ENCODE measurements at regions not wholly inside any gene's neighbourhood (a gene's known extent, or its start where the extent isn't known, plus 50 kb on each side); places are given as distances from the start of the nearest gene placed in this dataset.

GRCh38 chr2:234627308-234627707, 130.4 kb upstream of the ARL4C start:
- H3K79me2 ChIP-seq (ENCODE audit: control insufficient read depth, insufficient read depth, low read length) = no peaks in the 10 kb centered on the region
- H2BK15ac ChIP-seq (replicated peaks; ENCODE audit: low read depth) = no peak overlapping the region
- H2BK5ac ChIP-seq (ENCODE audit: low read length) = no peak overlapping the region
- no peak overlapping the region for H2AK5ac ChIP-seq (ENCODE audit: low read length)
- no peak overlapping the region for H3K27ac ChIP-seq (ENCODE audit: low read depth, low read length)
- H3K9ac ChIP-seq (ENCODE audit: low read length) = no peak overlapping the region
- H4K8ac ChIP-seq (ENCODE audit: low read depth, low read length) = no peak overlapping the region
- H3K4ac ChIP-seq (ENCODE audit: low read depth, low read length) = no peak overlapping the region
- H3K4me2 ChIP-seq (ENCODE audit: low read length) = no peak overlapping the region
- H3K27me3 ChIP-seq (ENCODE audit: insufficient read depth, low read length, poor library complexity) = no peaks in the 10 kb centered on the region
- no peak overlapping the region for H3K56ac ChIP-seq (ENCODE audit: low read length)
- no peak overlapping the region for H3K18ac ChIP-seq (ENCODE audit: low read length)
- peaks cover 14% of the 10 kb centered on the region for H3K4me1 ChIP-seq (ENCODE audit: control insufficient read depth, low read depth, low read length)
- no CpG with 5 or more reads among the region's 2 CpGs for WGBS (ENCODE audit: extremely low coverage, insufficient coverage, low lambda C conversion rate)
- H3K23ac ChIP-seq (ENCODE audit: low read length) = no peak overlapping the region
- no peak overlapping the region for H4K5ac ChIP-seq (ENCODE audit: low read length)
- H3K79me1 ChIP-seq (ENCODE audit: low read length) = no peaks in the 10 kb centered on the region
- H3K4me3 ChIP-seq (ENCODE audit: low read length) = no peak overlapping the region
- no peaks in the 10 kb centered on the region for H3K36me3 ChIP-seq (ENCODE audit: control insufficient read depth, insufficient read depth, low read length)
- no peak for DNase-seq
- H2BK120ac ChIP-seq (ENCODE audit: low read depth, low read length) = no peak overlapping the region

GRCh38 chr2:234626566-234627130, 129.8 kb upstream of the ARL4C start:
- Histone ChIP-seq H3K56ac (ENCODE audit: low read length) (no peak overlapping the region), H3K23ac (ENCODE audit: low read length) (no peak overlapping the region), H3K4me2 (ENCODE audit: low read length) (no peak overlapping the region), H3K4me1 (ENCODE audit: control insufficient read depth, low read depth, low read length) (peaks cover 10% of the 10 kb centered on the region), H4K5ac (ENCODE audit: low read length) (no peak overlapping the region), H3K27ac (ENCODE audit: low read depth, low read length) (no peak overlapping the region), H2BK120ac (ENCODE audit: low read depth, low read length) (no peak overlapping the region), H3K9ac (ENCODE audit: low read length) (no peak overlapping the region), H2BK5ac (ENCODE audit: low read length) (no peak overlapping the region), H3K4ac (ENCODE audit: low read depth, low read length) (no peak overlapping the region), H3K79me1 (ENCODE audit: low read length) (no peaks in the 10 kb centered on the region), H3K18ac (ENCODE audit: low read length) (no peak overlapping the region), H3K36me3 (ENCODE audit: control insufficient read depth, insufficient read depth, low read length) (no peaks in the 10 kb centered on the region), H3K4me3 (ENCODE audit: low read length) (no peak overlapping the region), H2BK15ac (replicated peaks; ENCODE audit: low read depth) (no peak overlapping the region), H3K27me3 (ENCODE audit: insufficient read depth, low read length, poor library complexity) (no peaks in the 10 kb centered on the region), H3K79me2 (ENCODE audit: control insufficient read depth, insufficient read depth, low read length) (no peaks in the 10 kb centered on the region), H4K8ac (ENCODE audit: low read depth, low read length) (no peak overlapping the region), H2AK5ac (ENCODE audit: low read length) (no peak overlapping the region)
- no CpG with 5 or more reads among the region's 7 CpGs for WGBS (ENCODE audit: extremely low coverage, insufficient coverage, low lambda C conversion rate)
- no peak for DNase-seq

- Histone ChIP-seq H2AK5ac (ENCODE audit: low read length) (no peak overlapping the region), H3K79me2 (ENCODE audit: control insufficient read depth, insufficient read depth, low read length) (no peaks in the 10 kb centered on the region), H2BK120ac (ENCODE audit: low read depth, low read length) (no peak overlapping the region), H3K36me3 (ENCODE audit: control insufficient read depth, insufficient read depth, low read length) (no peaks in the 10 kb centered on the region), H3K18ac (ENCODE audit: low read length) (no peak overlapping the region), H3K27ac (ENCODE audit: low read depth, low read length) (no peak overlapping the region), H3K4me2 (ENCODE audit: low read length) (no peak overlapping the region), H2BK5ac (ENCODE audit: low read length) (no peak overlapping the region), H4K5ac (ENCODE audit: low read length) (no peak overlapping the region), H3K4me3 (ENCODE audit: low read length) (no peak overlapping the region), H3K9ac (ENCODE audit: low read length) (no peak overlapping the region), H3K23ac (ENCODE audit: low read length) (no peak overlapping the region), H4K8ac (ENCODE audit: low read depth, low read length) (no peak overlapping the region), H3K4ac (ENCODE audit: low read depth, low read length) (no peak overlapping the region), H3K27me3 (ENCODE audit: insufficient read depth, low read length, poor library complexity) (no peaks in the 10 kb centered on the region), H3K79me1 (ENCODE audit: low read length) (no peaks in the 10 kb centered on the region), H2BK15ac (replicated peaks; ENCODE audit: low read depth) (no peak overlapping the region), H3K56ac (ENCODE audit: low read length) (no peak overlapping the region), H3K4me1 (ENCODE audit: control insufficient read depth, low read depth, low read length) (peaks cover 10% of the 10 kb centered on the region)
- no CpG with 5 or more reads among the region's 4 CpGs for WGBS (ENCODE audit: extremely low coverage, insufficient coverage, low lambda C conversion rate)
- no peak for DNase-seq
Observed at GRCh38 chr2:234625626-234626250, 128.9 kb upstream of the ARL4C start.

- Histone ChIP-seq H3K9ac (ENCODE audit: low read length) (no peak overlapping the region), H3K18ac (ENCODE audit: low read length) (peak overlapping the region; percentile 69), H2BK5ac (ENCODE audit: low read length) (peak overlapping the region; percentile 85), H3K56ac (ENCODE audit: low read length) (peak overlapping the region; percentile 61), H2BK15ac (replicated peaks; ENCODE audit: low read depth) (no peak overlapping the region), H3K4me2 (ENCODE audit: low read length) (no peak overlapping the region), H3K23ac (ENCODE audit: low read length) (no peak overlapping the region), H3K4me1 (ENCODE audit: control insufficient read depth, low read depth, low read length) (peaks cover 10% of the 10 kb centered on the region), H2AK5ac (ENCODE audit: low read length) (peak overlapping the region; percentile 59), H3K27me3 (ENCODE audit: insufficient read depth, low read length, poor library complexity) (no peaks in the 10 kb centered on the region), H3K36me3 (ENCODE audit: control insufficient read depth, insufficient read depth, low read length) (no peaks in the 10 kb centered on the region), H3K27ac (ENCODE audit: low read depth, low read length) (no peak overlapping the region), H3K4me3 (ENCODE audit: low read length) (no peak overlapping the region), H3K79me1 (ENCODE audit: low read length) (no peaks in the 10 kb centered on the region), H4K5ac (ENCODE audit: low read length) (no peak overlapping the region), H4K8ac (ENCODE audit: low read depth, low read length) (no peak overlapping the region), H3K4ac (ENCODE audit: low read depth, low read length) (no peak overlapping the region), H2BK120ac (ENCODE audit: low read depth, low read length) (no peak overlapping the region), H3K79me2 (ENCODE audit: control insufficient read depth, insufficient read depth, low read length) (no peaks in the 10 kb centered on the region)
- no CpG with 5 or more reads among the region's 5 CpGs for WGBS (ENCODE audit: extremely low coverage, insufficient coverage, low lambda C conversion rate)
- DNase-seq = peak; percentile 37
Observed at GRCh38 chr2:234623521-234623991, 126.7 kb upstream of the ARL4C start.

GRCh38 chr2:234621120-234621519, 124.2 kb upstream of the ARL4C start:
- no peak for DNase-seq
- no peak overlapping the region for H4K5ac ChIP-seq (ENCODE audit: low read length)
- H3K4me1 ChIP-seq (ENCODE audit: control insufficient read depth, low read depth, low read length) = peaks cover 10% of the 10 kb centered on the region
- H3K23ac ChIP-seq (ENCODE audit: low read length) = no peak overlapping the region
- no peak overlapping the region for H4K8ac ChIP-seq (ENCODE audit: low read depth, low read length)
- no peak overlapping the region for H3K4me3 ChIP-seq (ENCODE audit: low read length)
- H3K56ac ChIP-seq (ENCODE audit: low read length) = no peak overlapping the region
- no CpG with 5 or more reads among the region's 5 CpGs for WGBS (ENCODE audit: extremely low coverage, insufficient coverage, low lambda C conversion rate)
- H3K18ac ChIP-seq (ENCODE audit: low read length) = no peak overlapping the region
- no peak overlapping the region for H2AK5ac ChIP-seq (ENCODE audit: low read length)
- H2BK5ac ChIP-seq (ENCODE audit: low read length) = no peak overlapping the region
- H3K4ac ChIP-seq (ENCODE audit: low read depth, low read length) = no peak overlapping the region
- no peaks in the 10 kb centered on the region for H3K36me3 ChIP-seq (ENCODE audit: control insufficient read depth, insufficient read depth, low read length)
- no peak overlapping the region for H2BK15ac ChIP-seq (replicated peaks; ENCODE audit: low read depth)
- no peak overlapping the region for H3K27ac ChIP-seq (ENCODE audit: low read depth, low read length)
- H3K27me3 ChIP-seq (ENCODE audit: insufficient read depth, low read length, poor library complexity) = no peaks in the 10 kb centered on the region
- H2BK120ac ChIP-seq (ENCODE audit: low read depth, low read length) = no peak overlapping the region
- H3K79me2 ChIP-seq (ENCODE audit: control insufficient read depth, insufficient read depth, low read length) = no peaks in the 10 kb centered on the region
- H3K4me2 ChIP-seq (ENCODE audit: low read length) = no peak overlapping the region
- no peaks in the 10 kb centered on the region for H3K79me1 ChIP-seq (ENCODE audit: low read length)
- no peak overlapping the region for H3K9ac ChIP-seq (ENCODE audit: low read length)

GRCh38 chr2:234620018-234620417, 123.1 kb upstream of the ARL4C start:
- H3K27me3 ChIP-seq (ENCODE audit: insufficient read depth, low read length, poor library complexity) = no peaks in the 10 kb centered on the region
- H3K4me3 ChIP-seq (ENCODE audit: low read length) = no peak overlapping the region
- no peak overlapping the region for H3K18ac ChIP-seq (ENCODE audit: low read length)
- H3K27ac ChIP-seq (ENCODE audit: low read depth, low read length) = no peak overlapping the region
- H3K4me2 ChIP-seq (ENCODE audit: low read length) = no peak overlapping the region
- H3K4ac ChIP-seq (ENCODE audit: low read depth, low read length) = no peak overlapping the region
- H4K5ac ChIP-seq (ENCODE audit: low read length) = no peak overlapping the region
- no peak overlapping the region for H2AK5ac ChIP-seq (ENCODE audit: low read length)
- H2BK120ac ChIP-seq (ENCODE audit: low read depth, low read length) = no peak overlapping the region
- H2BK5ac ChIP-seq (ENCODE audit: low read length) = no peak overlapping the region
- no peaks in the 10 kb centered on the region for H3K36me3 ChIP-seq (ENCODE audit: control insufficient read depth, insufficient read depth, low read length)
- H3K79me1 ChIP-seq (ENCODE audit: low read length) = no peaks in the 10 kb centered on the region
- no peak overlapping the region for H3K9ac ChIP-seq (ENCODE audit: low read length)
- WGBS (ENCODE audit: extremely low coverage, insufficient coverage, low lambda C conversion rate) = no CpG with 5 or more reads among the region's 7 CpGs
- H4K8ac ChIP-seq (ENCODE audit: low read depth, low read length) = no peak overlapping the region
- peaks cover 10% of the 10 kb centered on the region for H3K4me1 ChIP-seq (ENCODE audit: control insufficient read depth, low read depth, low read length)
- no peaks in the 10 kb centered on the region for H3K79me2 ChIP-seq (ENCODE audit: control insufficient read depth, insufficient read depth, low read length)
- DNase-seq = no peak
- no peak overlapping the region for H3K23ac ChIP-seq (ENCODE audit: low read length)
- H2BK15ac ChIP-seq (replicated peaks; ENCODE audit: low read depth) = no peak overlapping the region
- H3K56ac ChIP-seq (ENCODE audit: low read length) = no peak overlapping the region

Measured in mesendoderm (in vitro differentiated cells).